ENCODE measurements at regions not wholly inside any gene's neighbourhood (a gene's known extent, or its start where the extent isn't known, plus 50 kb on each side); places are given as distances from the start of the nearest gene placed in this dataset.

- TF ChIP-seq, protein P1, sequence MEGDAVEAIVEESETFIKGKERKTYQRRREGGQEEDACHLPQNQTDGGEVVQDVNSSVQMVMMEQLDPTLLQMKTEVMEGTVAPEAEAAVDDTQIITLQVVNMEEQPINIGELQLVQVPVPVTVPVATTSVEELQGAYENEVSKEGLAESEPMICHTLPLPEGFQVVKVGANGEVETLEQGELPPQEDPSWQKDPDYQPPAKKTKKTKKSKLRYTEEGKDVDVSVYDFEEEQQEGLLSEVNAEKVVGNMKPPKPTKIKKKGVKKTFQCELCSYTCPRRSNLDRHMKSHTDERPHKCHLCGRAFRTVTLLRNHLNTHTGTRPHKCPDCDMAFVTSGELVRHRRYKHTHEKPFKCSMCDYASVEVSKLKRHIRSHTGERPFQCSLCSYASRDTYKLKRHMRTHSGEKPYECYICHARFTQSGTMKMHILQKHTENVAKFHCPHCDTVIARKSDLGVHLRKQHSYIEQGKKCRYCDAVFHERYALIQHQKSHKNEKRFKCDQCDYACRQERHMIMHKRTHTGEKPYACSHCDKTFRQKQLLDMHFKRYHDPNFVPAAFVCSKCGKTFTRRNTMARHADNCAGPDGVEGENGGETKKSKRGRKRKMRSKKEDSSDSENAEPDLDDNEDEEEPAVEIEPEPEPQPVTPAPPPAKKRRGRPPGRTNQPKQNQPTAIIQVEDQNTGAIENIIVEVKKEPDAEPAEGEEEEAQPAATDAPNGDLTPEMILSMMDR (IDR thresholded peaks at IDR 0.05; ENCODE audit: insufficient read depth, low read length, severe bottlenecking) = no peak
- FAIRE-seq = no peak
- H3K4me3 ChIP-seq (ENCODE audit: low read depth, low read length) = no peak overlapping the region
- H3K27me3 ChIP-seq (ENCODE audit: control insufficient read depth, insufficient read depth, low read length) = peaks cover 5% of the 10 kb centered on the region
- H3K36me3 ChIP-seq (ENCODE audit: control insufficient read depth, insufficient read depth, low read length) = no peaks in the 10 kb centered on the region
- DNase-seq (ENCODE audit: low read depth) = no peak
Measured at GRCh38 chr6:169841907-169842606, 90.6 kb downstream of the ERMARD start.

DNA sequence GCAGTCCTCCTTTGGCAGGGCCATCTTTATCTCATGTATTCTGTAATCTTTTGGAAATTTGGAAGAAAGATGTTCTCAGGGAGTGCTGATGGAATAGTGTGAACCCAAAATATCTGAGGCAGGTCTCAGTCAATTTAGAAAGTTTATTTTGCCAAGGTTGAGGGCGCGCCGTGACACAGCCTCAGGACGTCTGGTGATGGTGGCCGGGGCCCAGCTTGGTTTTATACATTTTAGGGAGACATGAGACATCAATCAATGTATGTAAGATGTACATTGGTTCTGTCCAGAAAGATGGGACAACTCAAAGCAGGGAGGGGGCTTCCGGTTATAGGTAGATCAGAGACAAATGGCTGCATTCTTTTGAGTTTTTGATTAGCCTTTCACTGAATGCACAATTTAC, 89.8 kb downstream of the ERMARD start:
- no peak for DNase-seq (ENCODE audit: low read depth)
- H3K36me3 ChIP-seq (ENCODE audit: control insufficient read depth, insufficient read depth, low read length) = no peaks in the 10 kb centered on the region
- FAIRE-seq = no peak
- TF ChIP-seq, protein P1 (IDR thresholded peaks at IDR 0.05; ENCODE audit: insufficient read depth, low read length, severe bottlenecking) = no peak
- peaks cover 3% of the 10 kb centered on the region for H3K27me3 ChIP-seq (ENCODE audit: control insufficient read depth, insufficient read depth, low read length)
- H3K4me3 ChIP-seq (ENCODE audit: low read depth, low read length) = no peak overlapping the region

- TF ChIP-seq, protein P1 (IDR thresholded peaks at IDR 0.05; ENCODE audit: insufficient read depth, low read length, severe bottlenecking) = no peak
- peaks cover 3% of the 10 kb centered on the region for H3K27me3 ChIP-seq (ENCODE audit: control insufficient read depth, insufficient read depth, low read length)
- no peak for DNase-seq (ENCODE audit: low read depth)
- H3K36me3 ChIP-seq (ENCODE audit: control insufficient read depth, insufficient read depth, low read length) = no peaks in the 10 kb centered on the region
- no peak overlapping the region for H3K4me3 ChIP-seq (ENCODE audit: low read depth, low read length)
- no peak for FAIRE-seq
Measured at GRCh38 chr6:169839898-169840631, 88.6 kb downstream of the ERMARD start.

- DNase-seq (ENCODE audit: low read depth) (no peak), FAIRE-seq (no peak)
- TF ChIP-seq, protein P1 (IDR thresholded peaks at IDR 0.05; ENCODE audit: insufficient read depth, low read length, severe bottlenecking) = no peak
- no peaks in the 10 kb centered on the region for H3K36me3 ChIP-seq (ENCODE audit: control insufficient read depth, insufficient read depth, low read length)
- H3K4me3 ChIP-seq (ENCODE audit: low read depth, low read length) = no peak overlapping the region
- peaks cover 3% of the 10 kb centered on the region for H3K27me3 ChIP-seq (ENCODE audit: control insufficient read depth, insufficient read depth, low read length)
Measured at GRCh38 chr6:169839493-169839892, 88.1 kb downstream of the ERMARD start.

DNA sequence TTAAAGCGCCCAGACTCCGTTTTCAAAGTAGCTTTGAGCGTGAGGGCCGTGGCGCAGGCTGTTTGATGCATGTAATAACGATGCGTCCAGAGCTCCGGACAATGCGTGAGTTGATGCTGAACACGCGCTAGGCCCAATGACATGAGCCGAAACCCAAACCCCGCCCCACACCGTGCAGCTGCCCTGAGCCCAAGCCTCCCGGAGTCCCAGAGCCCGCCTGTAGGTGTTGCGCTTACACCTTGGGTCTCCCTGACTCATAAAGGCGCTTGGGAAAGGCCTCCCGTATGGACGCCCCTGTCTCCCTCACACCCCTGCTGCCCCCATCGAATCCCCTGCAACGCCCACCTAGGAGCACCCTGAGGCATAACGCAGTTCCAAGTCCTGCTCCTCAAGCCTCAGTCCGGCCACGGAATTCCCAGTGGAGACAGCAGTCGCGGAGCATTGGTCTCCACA, 87.6 kb downstream of the ERMARD start:
- DNase-seq (ENCODE audit: low read depth) (no peak), FAIRE-seq (no peak)
- Histone ChIP-seq H3K4me3 (ENCODE audit: low read depth, low read length) (no peak overlapping the region), H3K27me3 (ENCODE audit: control insufficient read depth, insufficient read depth, low read length) (peaks cover 3% of the 10 kb centered on the region), H3K36me3 (ENCODE audit: control insufficient read depth, insufficient read depth, low read length) (no peaks in the 10 kb centered on the region)
- TF ChIP-seq, protein P1 (IDR thresholded peaks at IDR 0.05; ENCODE audit: insufficient read depth, low read length, severe bottlenecking) = no peak
